ENCODE measurements at regions not wholly inside any gene's neighbourhood (a gene's known extent, or its start where the extent isn't known, plus 50 kb on each side); places are given as distances from the start of the nearest gene placed in this dataset.
"Not testable (repeated sequence)": the region's sequence is repeated elsewhere in the genome, so short reads cannot be mapped to it uniquely, and the experiment has no call there.

DNA sequence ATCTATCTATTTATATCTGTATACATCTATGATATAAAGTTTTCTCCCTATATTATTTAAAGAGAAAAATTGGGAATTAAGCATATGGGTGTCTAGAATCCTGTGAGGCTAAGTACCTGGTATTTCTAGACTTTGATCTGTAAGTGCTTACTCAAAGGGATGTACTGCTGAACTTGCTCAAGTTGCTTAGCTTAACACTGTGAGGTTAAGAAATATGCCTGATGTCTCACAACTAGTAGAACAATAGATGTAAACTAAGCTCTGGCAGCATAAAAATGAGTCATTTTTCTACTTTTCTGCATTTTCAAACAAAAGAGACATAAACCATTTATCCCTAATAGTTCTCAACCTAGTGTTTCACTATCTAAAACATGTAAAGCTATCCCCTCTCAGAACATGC, 744.4 kb upstream of the ANO3 start:
- intact Hi-C loops (cut with DNase I) = no loop called here
- DNase-seq = no peak
- no peak for ATAC-seq

DNA sequence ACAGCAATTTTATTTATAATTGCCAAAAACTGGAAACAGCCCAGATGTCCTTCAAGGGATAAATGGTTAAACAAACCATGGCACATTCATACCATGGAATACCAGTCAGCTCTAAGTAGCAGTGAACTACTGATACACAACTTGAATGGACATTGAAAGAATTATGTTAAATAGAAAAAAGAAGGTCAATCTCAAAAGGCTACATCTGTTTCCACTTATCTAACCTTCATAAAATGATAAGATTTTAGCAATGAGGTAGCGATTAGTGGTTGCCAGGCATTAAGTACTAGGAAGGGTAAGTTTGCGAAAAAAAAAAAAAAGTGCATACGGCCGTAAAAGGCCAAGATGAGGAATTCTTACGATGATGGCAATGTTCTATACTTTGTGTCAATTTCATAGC, 738.7 kb upstream of the ANO3 start:
- ATAC-seq (no peak), DNase-seq (no peak)
- intact Hi-C loops (cut with DNase I) = no loop called here

DNA sequence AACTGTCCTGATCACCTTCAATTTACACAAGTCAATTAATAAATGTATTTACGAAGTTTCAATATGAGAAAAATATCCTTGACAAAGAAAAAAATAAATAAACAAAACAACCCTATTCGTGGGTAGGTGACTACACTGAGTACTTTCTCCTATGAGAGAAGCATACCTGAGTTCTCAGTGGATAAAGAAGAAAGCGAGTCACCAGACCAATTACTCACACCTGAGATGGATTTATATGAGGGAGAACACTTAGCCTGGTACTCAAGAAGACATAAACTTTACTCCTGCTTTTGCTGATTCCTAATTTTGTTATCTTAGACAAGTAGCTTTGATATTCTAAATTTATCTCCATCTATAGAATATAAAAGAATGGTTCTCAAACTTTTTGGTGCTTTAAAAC, 735.2 kb upstream of the ANO3 start:
- DNase-seq (no peak), ATAC-seq (no peak)
- intact Hi-C loops (cut with DNase I) = no loop called here

DNA sequence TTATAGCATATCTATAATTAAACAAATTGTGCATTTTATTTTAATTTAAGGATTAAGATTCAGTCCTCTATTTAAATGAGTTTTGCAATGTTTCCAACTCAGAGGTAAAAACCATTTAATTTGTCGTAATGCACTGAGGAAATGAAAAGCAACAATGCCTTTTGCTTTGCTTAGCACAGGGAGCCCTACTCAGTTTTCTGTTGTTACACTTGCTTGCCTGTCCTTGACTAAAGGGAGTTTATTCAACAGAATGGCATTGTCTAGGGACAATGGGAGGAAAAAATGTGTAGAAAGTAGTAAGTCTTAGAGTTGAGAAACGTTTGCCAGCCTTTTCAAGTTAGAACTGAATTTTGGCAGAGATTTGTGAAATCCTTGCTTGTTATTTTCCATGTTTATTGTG, 734.2 kb upstream of the ANO3 start:
- no peak for DNase-seq
- ATAC-seq = no peak
- intact Hi-C loops (cut with DNase I) = no loop called here

DNA sequence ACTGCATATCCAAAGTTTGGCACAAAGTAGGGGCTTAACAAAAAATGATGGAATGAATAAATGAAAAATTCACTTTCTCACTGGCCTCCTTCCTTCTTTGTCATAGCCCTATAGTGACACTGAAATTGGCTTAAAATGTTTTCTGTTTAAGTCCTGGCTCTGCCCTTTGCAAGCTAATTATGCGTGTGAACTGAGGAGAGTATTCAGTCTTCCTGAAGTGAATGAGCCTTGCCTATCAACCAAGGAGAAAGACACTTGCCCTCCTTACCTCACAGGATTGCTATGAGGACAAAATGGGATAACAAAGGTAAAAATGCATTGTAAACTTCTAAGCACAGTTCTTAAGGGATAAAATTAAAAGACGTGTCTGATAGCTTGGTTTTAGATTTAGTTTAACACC, 729.8 kb upstream of the ANO3 start:
- no peak for ATAC-seq
- DNase-seq = no peak
- intact Hi-C loops (cut with DNase I) = no loop called here

DNA sequence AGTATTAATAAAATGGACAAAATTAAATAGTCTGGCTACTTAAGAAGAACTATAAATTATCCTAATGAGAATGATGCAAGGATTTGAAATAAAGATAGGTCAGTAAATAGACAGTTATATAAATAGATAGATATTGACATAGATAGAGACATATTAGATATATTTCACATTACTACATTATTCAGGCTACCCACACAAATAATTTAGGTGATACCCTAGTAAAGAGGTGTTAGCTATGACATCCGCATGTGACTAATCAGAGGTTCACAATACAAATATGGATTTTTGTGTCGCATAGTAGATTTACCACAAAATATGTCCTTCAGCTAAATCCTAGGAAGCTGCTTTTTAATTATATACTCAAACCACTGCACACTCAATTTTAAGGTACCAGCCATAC, 729.0 kb upstream of the ANO3 start:
- intact Hi-C loops (cut with DNase I) = no loop called here
- ATAC-seq = no peak
- no peak for DNase-seq

DNA sequence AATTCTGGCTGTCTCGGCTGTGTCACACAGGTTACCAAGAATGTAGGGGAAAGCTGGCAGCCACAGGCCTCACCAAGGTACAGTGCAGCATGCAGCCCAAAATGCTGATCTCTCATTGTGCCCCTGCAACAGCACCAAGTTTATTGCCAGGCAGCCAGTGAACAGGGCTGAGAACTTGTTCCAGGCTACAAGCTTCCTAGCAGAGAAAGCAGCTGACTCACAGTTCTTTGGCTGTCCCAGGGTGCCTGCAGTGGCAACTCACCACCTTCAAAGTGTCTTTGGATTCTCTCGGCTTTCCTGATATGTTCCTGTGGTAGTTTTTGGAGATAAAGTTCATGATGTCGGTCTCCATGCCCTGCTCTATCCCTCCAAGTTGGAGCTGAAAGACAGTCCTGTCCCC, 719.1 kb upstream of the ANO3 start:
- ATAC-seq (peak in 1 of 2 donors; percentile 22), DNase-seq (no peak)
- intact Hi-C loops (cut with DNase I) = no loop called here

DNA sequence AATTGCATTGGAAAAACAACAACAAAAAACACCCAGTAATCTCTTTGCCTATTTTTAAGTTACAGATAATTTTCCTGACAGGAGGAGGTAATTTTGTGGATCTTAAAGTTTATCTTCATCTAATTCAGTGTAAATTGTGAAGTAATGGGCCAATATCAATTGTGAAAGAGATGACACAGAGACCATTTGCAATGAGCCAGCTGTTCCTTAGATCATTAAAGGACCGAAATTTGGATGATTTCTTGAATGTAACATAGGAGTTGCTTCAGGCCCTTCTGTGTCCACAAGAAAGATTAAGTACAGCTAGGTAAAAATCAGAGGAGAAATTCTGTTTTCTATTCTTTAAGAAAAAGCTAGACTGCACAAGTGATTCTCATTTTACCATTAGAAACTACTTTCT, 718.5 kb upstream of the ANO3 start:
- DNase-seq (no peak), ATAC-seq (no peak)

DNA sequence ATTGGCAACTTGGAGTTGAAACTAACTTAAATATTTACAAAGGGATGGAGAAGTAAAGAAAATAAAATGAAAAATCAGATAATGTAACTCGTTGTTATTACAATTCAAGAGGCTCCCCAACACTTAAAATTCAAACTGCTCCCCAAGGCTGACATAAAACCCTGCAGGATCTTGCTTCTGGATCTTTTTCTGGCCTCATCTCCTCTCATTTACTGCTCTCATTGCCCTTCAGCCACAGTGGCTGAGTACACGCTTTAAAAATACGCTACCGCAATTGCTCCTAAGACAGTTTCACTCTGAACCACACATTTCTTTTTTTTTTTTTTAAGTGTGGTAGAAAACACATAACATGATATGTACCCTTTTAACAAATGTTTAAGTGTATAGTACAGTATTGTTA, 718.1 kb upstream of the ANO3 start:
- no peak for ATAC-seq
- intact Hi-C loops (cut with DNase I) = no loop called here
- DNase-seq = no peak

More for the DNA sequence above, 718.5 kb upstream of the ANO3 start:
- intact Hi-C loops (cut with DNase I) = no loop called here

DNA sequence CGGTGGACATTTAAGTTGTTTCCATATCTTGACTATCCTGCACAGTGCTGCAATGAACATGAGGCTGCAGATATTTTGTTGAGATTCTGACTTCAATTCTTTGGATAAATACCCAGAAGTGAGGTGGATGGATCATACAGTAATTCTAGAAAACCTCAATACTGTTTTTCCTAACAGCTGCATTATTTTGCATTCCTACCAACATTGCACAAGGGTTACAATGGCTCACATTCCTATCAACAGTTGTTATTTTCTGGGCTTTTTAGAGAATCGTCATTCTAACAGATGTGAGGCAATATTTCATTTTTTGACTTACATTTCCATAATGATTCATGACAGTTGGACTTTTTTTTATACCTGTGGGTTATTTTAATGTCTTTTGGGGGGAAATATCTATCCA, 716.9 kb upstream of the ANO3 start:
- intact Hi-C loops (cut with DNase I) = no loop called here
- DNase-seq (no peak), ATAC-seq (no peak)

DNA sequence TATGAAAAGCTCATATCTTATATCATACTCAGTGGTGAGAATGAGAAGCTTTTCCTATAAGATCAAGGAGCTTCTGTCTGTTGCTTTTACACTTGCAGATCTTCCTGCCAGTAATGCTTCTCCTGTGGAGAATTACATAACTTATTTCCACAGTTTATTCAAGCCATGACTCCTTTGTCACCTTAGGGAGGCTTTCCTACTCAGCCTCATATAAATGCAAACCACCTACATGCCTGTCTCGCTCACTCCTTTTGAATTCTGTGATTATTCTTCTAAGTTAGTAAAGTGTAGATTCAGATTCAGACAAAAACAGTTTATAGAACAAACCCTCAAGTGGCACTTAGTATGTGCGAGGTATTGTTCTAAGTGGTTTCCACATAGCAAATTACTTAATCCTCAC, 716.1 kb upstream of the ANO3 start:
- ATAC-seq (no peak), DNase-seq (no peak)
- intact Hi-C loops (cut with DNase I) = no loop called here

DNA sequence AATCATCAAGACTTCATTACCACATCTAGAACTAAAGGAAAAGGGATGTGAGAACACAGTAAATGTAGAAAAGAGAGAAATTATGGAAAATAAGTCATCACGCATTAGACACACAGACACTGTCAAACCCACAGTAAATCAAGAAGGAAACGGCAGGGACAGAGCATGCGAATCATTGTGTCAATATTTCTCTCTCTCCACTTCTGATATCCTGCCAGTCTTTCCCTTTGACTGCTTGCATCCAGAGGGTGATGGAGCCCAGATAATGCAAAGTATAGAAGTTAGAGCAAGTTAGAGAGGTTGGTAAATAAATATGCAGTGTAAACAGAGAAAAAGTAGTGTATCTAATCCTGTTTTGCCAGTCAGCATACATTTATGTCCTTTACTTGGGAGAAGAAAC, 706.8 kb upstream of the ANO3 start:
- intact Hi-C loops (cut with DNase I) = no loop called here

DNA sequence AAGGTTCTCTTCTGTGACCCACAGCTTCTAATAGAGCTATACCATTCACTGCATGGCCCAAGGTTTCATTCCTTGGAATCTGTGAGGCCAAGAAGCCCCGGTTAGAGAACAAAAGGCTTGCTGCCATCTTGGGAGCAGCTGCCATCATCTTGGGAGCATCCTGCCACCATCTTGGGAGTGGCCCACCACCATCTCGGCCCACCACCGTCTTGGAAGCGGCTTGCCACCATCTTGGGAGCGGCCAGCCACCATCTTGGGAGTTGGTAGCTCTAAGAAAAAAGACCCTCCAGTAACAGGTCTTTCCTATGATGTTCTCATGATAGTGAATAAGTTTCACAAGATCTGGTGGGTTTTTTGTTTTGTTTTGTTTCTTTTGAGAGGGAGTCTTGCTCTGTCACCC, 703.9 kb upstream of the ANO3 start:
- ATAC-seq = no peak
- DNase-seq = no peak
- intact Hi-C loops (cut with DNase I) = no loop called here

More for the DNA sequence above, 706.8 kb upstream of the ANO3 start:
- ATAC-seq (no peak), DNase-seq (no peak)

DNA sequence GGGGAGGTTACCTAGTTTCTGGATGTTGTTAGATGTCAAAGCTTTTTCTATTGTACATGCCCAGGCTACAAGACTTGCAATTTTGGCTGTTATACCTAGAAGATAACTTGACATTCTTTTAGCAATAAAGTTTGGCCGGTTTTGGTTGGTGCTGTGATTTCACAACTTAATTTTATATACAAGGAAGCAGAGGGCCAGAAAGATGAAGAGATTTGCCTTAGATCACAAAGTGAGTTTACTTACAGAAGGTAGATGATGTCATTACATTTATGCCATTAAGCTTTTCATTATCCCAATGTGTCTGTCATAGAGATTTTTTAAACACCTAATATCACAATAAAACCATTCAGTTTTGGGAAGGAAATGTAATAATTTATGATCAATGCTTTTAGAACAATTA, 698.7 kb upstream of the ANO3 start:
- ATAC-seq = no peak
- intact Hi-C loops (cut with DNase I) = no loop called here
- DNase-seq = no peak

DNA sequence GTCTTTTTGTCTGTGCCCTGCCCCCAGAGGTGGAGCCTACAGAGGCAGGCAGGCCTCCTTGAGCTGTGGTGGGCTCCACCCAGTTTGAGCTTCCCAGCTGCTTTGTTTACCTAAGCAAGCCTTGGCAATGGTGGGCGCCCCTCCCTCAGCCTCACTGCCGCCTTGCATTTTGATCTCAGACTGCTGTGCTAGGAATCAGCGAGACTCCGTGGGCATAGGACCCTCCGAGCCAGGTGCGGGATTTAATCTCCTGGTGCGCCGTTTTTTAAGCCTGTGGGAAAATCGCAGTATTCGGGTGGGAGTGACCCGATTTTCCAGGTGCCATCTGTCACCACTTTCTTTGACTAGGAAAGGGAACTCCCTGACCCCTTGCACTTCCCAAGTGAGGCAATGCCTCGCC, 682.7 kb upstream of the ANO3 start:
- DNase-seq; intact Hi-C loops (cut with DNase I); ATAC-seq: not testable (repeated sequence)

DNA sequence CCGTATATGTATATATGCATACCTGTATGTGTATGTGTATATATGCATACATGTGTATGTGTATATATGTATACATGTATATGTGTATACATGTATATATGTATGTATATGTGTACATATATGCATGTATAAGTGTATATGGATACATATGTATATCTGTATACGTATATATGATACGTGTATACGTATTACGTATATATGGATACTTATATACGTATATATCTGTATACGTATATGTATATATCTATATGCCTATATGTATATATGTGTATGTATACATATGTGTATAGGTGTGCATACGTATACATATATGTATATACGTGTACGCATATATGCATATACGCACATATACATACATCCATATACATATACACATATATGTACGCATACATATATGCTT, 681.6 kb upstream of the ANO3 start:
- intact Hi-C loops (cut with DNase I) = no loop called here
- no peak for ATAC-seq
- no peak for DNase-seq

DNA sequence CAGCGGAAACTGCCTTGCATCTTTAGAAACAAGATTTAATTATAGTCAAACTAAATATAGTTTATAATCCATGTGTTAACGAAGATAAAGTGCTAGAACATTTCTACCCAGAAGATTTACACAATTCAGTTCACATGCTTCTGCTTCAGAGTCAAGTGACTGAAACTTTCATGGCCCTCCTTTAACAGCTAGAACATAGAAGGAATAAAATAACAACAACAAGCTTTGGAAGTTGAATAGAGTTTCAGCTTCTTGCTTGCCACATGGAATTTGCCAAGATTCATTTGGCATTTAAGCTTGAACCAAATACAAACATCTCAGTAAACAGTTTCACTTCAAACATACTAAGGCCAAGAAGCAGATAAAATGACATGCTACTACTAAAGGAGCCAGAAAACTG, 676.3 kb upstream of the ANO3 start:
- ATAC-seq = no peak
- DNase-seq = no peak
- intact Hi-C loops (cut with DNase I) = no loop called here

DNA sequence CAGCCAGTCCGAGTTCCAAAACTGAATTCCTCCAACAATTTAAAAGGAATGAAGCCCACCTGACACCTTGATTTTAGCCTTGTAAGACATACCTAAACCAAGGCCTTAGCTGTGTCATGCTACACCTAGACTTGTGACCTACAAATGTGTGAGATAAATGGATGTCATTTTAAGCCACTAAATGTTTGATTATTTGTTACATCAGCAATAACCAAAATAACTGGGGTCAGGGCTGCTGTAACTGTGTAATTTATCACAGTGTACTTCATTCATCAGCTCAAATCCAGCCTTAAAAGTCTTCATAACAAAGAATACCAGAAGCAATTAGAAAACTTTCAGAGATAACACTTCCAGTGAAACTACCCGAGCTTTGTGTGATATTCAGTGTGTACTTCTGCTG, 673.0 kb upstream of the ANO3 start:
- intact Hi-C loops (cut with DNase I) = no loop called here
- DNase-seq = no peak
- ATAC-seq = no peak

DNA sequence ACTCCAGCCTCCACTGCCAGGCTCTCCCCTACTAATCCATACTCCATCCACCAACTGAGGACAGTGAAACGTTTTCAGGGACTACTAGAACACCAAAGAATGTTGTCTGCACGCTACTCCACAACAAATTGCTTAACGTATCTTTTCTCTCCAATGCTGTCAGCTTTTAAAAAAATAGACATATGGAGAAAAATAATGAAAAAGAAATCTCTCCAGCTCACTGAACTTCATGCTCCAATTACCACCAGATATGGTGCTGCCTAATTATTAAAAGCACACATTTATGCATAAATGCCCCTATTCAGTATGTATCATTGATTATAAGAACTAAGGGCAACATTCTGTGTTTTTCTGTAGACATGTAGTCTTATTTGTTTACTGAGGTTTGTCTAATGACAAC, 672.2 kb upstream of the ANO3 start:
- DNase-seq (no peak), ATAC-seq (no peak)
- intact Hi-C loops (cut with DNase I) = no loop called here

DNA sequence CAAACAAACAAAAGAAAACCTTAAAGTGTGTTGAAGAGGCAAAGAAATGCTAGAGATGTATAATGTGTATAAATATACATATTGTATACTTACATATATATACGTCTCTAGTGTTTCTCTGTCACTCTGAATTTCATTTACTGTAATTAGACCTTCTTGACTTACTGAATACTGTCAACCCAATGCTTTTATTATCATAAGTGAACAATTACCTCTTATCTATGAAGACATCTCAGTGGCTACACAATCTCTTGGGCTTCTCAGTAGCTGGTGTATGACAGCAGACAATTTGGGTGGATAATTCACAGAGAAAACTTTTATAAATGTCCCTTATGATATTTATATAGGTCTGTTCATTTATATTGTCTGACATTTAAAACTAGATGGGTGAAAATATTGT, 664.1 kb upstream of the ANO3 start:
- ATAC-seq (no peak), DNase-seq (no peak)
- intact Hi-C loops (cut with DNase I) = no loop called here

DNA sequence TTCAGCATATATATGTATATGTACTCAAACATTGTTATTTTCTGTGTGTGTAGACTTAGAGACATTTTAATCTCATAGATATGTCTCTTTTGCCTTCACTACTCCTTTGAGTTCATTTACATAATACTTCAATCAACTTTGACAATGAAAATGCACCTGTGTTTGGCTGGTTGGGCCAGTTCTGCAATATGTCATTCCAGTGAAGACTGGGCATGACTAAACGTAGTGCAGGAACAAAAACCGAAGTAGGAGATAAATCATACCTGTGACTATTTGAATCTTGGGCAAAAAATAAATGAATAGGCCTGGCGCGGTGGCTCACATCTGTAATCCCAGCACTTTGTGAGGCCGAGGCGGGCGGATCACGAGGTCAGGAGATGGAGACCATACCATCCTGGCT, 640.0 kb upstream of the ANO3 start:
- no peak for ATAC-seq
- DNase-seq = no peak
- intact Hi-C loops (cut with DNase I) = no loop called here

DNA sequence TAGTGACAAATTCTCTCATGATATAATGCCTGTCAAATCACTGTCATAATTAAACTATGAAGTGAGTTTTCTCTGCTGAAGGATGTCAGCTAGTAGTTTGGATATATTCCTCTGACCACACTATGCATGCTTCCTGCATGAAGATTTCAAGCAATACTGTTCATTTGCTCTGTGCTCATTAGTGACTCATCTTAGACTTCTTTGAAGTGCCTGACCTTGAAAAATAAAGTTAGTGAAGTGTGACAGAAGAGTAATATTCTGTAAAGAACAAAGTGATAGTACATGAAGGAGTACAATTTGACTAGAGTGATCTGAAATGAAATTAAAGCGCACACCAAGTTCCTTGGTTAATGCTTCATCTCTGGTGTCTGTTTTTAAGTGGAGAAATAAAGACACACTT, 629.5 kb upstream of the ANO3 start:
- no peak for DNase-seq
- ATAC-seq = no peak
- intact Hi-C loops (cut with DNase I) = no loop called here

DNA sequence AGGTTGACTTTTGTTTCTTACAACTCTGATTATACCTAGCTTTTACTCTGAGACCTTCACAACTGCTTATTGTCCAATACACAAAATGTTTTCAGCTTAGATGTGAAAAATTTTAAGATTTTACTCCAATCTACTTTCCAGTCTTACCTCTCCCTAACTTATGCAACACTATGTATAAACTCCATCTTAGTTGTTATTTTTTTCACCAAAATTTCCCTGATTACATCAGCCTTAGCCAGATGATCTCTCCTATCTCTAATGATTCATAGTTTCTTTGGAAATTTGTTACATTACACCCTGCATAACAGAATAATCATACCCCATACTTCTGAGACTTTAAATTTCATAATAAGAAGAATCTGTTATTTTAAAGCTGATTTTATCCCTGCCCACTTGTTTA, 621.0 kb upstream of the ANO3 start:
- intact Hi-C loops (cut with DNase I) = no loop called here
- DNase-seq (no peak), ATAC-seq (peak in 1 of 2 donors; percentile 69)
